Ascending aorta (tissue), 2 donors: ENCODE measurements at regions not wholly inside any gene's neighbourhood (a gene's known extent, or its start where the extent isn't known, plus 50 kb on each side); places are given as distances from the start of the nearest gene placed in this dataset.

Experiments used
- DNase-seq, 2 donors: peaks; one replicate each; pipeline ENCODE4 v3.0.0-alpha.2; 2019; ENCODE audit warnings: low spot score in 2 of 2
- H3K27ac ChIP-seq, 2 donors: fragments of 200-600 bp; sonication (generic); one replicate each; pipeline ENCODE4 v1.5.1; 2016 to 2017; ENCODE audit warnings: mild to moderate bottlenecking in 1 of 2
- H3K27me3 ChIP-seq: fragments of 200-600 bp; sonication (generic); one replicate; pipeline ENCODE4 v1.5.1; 2017
- H3K36me3 ChIP-seq, 2 donors: fragments of 200-600 bp; sonication (generic); one replicate each; pipeline ENCODE4 v1.5.1; 2016
- H3K4me1 ChIP-seq, 2 donors: fragments of 200-600 bp; sonication (generic); one replicate each; pipeline ENCODE4 v1.5.1; 2016 to 2017; ENCODE audit warnings: mild to moderate bottlenecking in 1 of 2
- H3K4me3 ChIP-seq, 2 donors: fragments of 200-600 bp; sonication (generic); one replicate each; pipeline ENCODE4 v1.5.1; 2016 to 2017; ENCODE audit warnings: mild to moderate bottlenecking in 1 of 2
- H3K9me3 ChIP-seq, 2 donors: fragments of 200-600 bp; sonication (generic); one replicate each; pipeline ENCODE4 v1.5.1; 2016
- intact Hi-C: fragments of 100-400 bp; cut with DNase I; formaldehyde crosslinking; loops from one replicate; pipeline ENCODE4 v1.15.1; 2023
- TF ChIP-seq, protein P1 (sequence below), 3 experiments: fragments of 200-600 bp in 2 of 3; fragments of 450-650 bp in 1 of 3; sonication (generic) in 2 of 3; IDR thresholded peaks; one replicate each; pipeline ENCODE4 v1.5.1; 2016 to 2019; ENCODE audit warnings: antibody characterized with exemption in 3 of 3, mild to moderate bottlenecking in 1 of 3, moderate library complexity in 1 of 3

DNA sequence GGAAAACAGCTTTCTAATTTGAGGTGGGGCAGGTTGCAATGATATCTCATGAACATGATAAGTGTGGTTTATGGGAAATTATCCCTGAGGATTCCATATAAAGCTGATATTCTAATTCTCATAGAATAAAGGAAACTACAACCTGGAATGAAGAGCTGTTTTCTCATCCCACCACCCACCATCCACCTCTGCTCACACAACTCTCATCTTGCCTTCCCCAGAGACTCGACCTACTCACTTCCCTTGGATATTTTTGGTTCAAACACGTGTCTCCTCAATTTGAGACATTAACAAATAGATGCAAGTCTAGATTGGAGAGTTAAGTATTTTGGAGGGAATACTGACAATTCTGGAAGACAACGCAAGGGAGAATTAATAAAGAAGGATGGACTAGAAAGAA, 490.9 kb downstream of the TMEM182 start:
- Histone ChIP-seq H3K9me3 (no peaks in the 10 kb centered on the region), H3K27ac (no peak overlapping the region), H3K27me3 (no peaks in the 10 kb centered on the region), H3K4me1 (no peaks in the 10 kb centered on the region), H3K4me3 (no peak overlapping the region), H3K36me3 (no peaks in the 10 kb centered on the region)
- intact Hi-C loops: no loop called here
- TF ChIP-seq, protein P1, sequence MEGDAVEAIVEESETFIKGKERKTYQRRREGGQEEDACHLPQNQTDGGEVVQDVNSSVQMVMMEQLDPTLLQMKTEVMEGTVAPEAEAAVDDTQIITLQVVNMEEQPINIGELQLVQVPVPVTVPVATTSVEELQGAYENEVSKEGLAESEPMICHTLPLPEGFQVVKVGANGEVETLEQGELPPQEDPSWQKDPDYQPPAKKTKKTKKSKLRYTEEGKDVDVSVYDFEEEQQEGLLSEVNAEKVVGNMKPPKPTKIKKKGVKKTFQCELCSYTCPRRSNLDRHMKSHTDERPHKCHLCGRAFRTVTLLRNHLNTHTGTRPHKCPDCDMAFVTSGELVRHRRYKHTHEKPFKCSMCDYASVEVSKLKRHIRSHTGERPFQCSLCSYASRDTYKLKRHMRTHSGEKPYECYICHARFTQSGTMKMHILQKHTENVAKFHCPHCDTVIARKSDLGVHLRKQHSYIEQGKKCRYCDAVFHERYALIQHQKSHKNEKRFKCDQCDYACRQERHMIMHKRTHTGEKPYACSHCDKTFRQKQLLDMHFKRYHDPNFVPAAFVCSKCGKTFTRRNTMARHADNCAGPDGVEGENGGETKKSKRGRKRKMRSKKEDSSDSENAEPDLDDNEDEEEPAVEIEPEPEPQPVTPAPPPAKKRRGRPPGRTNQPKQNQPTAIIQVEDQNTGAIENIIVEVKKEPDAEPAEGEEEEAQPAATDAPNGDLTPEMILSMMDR (IDR thresholded peaks at IDR 0.05): no peak
- DNase-seq: no peak

DNA sequence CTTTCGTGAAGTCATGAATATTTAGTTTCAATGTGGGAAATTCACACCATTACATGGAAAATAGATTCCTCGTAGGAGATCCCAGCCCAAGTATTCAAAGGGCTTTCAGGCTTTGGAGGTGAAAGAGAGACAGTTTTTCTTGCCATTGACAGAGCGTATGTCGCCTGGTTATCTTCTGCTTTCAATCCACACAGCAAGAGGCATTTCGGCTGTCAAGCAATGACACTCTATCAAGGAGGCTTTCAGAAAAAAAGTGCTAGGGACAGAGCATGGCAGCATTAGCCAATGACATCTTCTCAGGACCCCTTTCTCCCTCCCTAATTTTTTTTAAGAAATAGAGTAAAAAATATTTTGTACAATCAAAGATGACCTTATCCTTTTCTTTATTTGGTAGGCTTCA, 492.8 kb downstream of the TMEM182 start:
- intact Hi-C loops: no loop called here
- no peak overlapping the region for H3K27ac ChIP-seq

DNA sequence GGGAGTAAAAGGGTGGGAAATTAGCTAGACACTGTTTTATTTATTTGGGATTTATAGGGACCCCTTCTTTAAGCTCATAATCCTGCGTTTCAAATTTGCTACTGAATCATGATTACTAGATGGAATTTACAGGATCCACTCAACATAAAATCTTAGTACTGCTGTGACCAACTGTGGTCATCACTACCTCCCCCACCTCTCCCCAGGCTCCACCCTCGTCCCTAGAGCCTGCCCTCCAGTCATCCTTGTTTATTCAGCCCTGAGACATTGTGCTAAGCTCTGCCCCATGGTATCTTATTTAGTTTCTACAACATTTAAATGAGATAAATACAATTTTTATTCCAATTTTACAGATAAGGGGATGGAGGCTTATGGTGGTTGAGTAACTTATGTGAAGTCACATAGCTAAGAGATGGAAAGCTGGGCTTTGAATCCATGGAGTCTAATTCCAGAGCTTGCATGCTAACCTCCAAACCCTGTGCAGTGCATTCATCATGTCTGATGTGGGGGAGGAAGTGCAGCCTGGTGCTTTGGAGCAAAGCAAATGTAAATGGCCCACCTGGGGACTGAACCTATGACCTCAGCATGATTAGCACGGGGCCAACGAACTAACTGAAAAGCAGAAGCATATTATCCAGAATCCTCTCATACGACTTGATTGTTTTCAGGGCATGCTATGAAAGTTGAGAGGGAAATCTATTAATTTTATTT, 502.4 kb downstream of the TMEM182 start:
- Histone ChIP-seq H3K27ac (no peak overlapping the region), H3K27me3 (no peaks in the 10 kb centered on the region), H3K9me3 (no peaks in the 10 kb centered on the region), H3K36me3 (no peaks in the 10 kb centered on the region), H3K4me3 (no peak overlapping the region), H3K4me1 (no peaks in the 10 kb centered on the region)
- TF ChIP-seq, protein P1 (IDR thresholded peaks at IDR 0.05): no peak
- no peak for DNase-seq
- intact Hi-C loops: no loop called here

More for the DNA sequence above, 492.8 kb downstream of the TMEM182 start:
- no peak overlapping the region for H3K4me3 ChIP-seq
- TF ChIP-seq, protein P1 (IDR thresholded peaks at IDR 0.05): no peak
- DNase-seq: no peak
- H3K27me3 ChIP-seq: no peaks in the 10 kb centered on the region
- H3K4me1 ChIP-seq: no peaks in the 10 kb centered on the region
- H3K36me3 ChIP-seq: no peaks in the 10 kb centered on the region
- no peaks in the 10 kb centered on the region for H3K9me3 ChIP-seq

DNA sequence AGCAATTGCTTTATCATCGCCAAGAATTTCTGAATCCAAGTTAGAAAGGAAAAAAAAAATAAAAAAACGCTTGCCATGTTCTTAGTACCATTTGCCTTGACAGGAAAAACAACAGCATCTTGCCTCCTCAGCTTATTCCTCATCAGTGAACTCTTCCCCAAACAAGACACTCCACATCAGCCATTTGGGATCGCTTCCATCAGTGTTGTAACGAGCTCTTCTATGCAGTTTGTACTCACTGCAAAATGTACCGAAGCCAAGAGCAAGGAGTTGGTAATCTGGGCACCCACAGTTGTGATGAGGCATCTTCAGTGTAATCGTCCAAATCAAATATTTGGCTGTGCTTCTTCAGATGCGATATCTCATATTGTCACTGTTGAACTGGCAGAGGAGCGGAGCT, 503.7 kb downstream of the TMEM182 start:
- Histone ChIP-seq H3K36me3 (no peaks in the 10 kb centered on the region), H3K4me3 (no peak overlapping the region), H3K4me1 (no peaks in the 10 kb centered on the region), H3K27me3 (no peaks in the 10 kb centered on the region), H3K9me3 (no peaks in the 10 kb centered on the region), H3K27ac (no peak overlapping the region)
- no peak for DNase-seq
- TF ChIP-seq, protein P1 (IDR thresholded peaks at IDR 0.05): no peak
- intact Hi-C loops: no loop called here

DNA sequence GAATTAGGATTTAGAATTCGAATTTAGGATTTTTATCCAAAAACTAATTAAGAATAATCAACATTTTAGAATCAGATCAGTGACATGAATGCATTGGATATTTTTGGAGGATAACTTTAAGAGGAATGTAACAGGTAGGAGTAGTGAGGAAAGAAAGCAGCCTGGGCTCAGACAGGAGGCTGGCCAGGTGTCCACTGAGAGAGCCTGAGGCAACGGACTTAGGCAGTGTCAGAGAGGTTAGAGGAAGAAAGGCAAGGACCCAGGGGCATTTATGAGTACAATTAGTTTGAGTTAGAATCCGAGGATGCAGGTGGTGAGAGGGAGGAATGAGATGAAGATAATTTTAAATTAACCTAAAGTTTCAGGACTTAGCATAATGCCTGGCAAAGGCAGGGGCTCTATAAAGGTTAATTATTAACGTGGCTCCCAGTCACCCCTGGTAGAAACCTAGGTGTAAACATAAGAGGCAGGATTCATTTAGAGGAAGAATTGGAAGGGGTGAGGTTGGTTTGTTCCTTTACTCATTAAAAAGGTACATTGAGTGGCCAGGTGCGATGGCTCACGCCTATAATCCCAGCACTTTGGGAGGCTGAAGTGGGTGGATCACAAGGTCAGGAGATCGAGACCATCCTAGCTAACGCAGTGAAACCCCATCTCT, 507.1 kb downstream of the TMEM182 start:
- no peaks in the 10 kb centered on the region for H3K4me1 ChIP-seq
- DNase-seq: no peak
- peaks cover 0 to 6% of the 10 kb centered on the region in 2 donors for H3K9me3 ChIP-seq
- no peaks in the 10 kb centered on the region for H3K27me3 ChIP-seq
- no peak overlapping the region for H3K4me3 ChIP-seq
- TF ChIP-seq, protein P1 (IDR thresholded peaks at IDR 0.05): no peak
- H3K27ac ChIP-seq: no peak overlapping the region
- no peaks in the 10 kb centered on the region for H3K36me3 ChIP-seq
- intact Hi-C loops: no loop called here
